HG02798 (cell line): ENCODE measurements at regions not wholly inside any gene's neighbourhood (a gene's known extent, or its start where the extent isn't known, plus 50 kb on each side); places are given as distances from the start of the nearest gene placed in this dataset.
"Not testable (repeated sequence)": the region's sequence is repeated elsewhere in the genome, so short reads cannot be mapped to it uniquely, and the experiment has no call there.

Experiments
- ATAC-seq: cut with Tn5 transposase; IDR thresholded peaks from one replicate; pipeline ENCODE4 v1.9.1; 2021; ENCODE audit warnings: mild to moderate bottlenecking; ENCODE audit not compliant: unreplicated experiment, poor library complexity

DNA sequence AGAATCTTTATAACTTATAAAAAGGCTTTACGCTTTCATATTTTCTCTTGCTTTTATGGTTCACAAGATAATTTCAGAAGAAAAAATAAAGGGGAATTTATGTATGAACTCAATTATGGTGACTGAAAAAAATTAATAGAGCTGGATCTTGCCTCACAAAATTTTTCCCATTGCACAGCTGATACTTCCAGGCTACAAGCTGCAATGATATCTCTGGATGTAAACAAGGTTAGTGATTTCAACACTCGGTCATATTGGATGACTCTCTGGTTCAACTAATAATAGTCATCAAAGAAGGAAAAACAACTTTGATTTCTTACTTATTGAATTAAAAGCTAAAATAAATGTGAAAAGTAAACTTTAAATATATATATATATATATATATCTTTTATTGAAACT is 868.0 kb downstream of the FAT4 start:
- no peak for ATAC-seq

DNA sequence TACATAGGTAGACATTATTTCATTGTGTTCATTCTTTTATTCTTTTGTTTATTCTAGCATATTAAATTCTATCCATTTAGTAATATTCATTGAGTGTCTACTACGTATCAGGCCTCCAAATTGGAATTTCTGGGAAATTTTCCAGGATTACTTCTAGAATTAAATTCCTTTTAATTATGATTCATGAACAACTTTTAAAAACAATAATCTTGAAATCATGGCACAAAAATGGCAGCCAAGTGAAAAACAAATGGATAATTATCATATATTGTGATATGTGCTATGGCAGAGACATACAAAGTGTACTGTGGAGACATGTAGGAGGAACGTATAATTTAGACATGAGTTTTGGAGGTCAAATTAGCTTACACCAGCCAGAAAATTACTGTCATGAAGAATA is 868.5 kb downstream of the FAT4 start:
- no peak for ATAC-seq

DNA sequence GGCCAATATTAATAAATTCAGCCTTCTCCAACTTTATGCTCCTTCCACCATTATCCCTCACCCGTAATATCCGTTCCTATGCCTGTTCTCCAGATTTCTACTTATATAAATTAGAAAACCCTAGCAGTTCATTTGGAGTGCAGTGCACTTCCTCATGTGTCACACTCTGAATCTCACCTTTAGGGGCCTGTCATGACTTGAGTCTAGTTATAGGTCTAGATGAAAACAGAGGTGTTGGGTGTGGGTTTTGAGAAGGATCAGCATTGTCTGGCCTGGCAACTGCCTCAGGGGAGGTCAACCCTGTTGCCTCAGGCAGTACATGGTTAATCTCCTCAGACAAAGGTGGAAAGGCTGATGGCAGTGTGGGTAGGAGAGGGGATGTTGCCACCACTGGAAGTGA is 876.8 kb downstream of the FAT4 start:
- ATAC-seq = no peak

DNA sequence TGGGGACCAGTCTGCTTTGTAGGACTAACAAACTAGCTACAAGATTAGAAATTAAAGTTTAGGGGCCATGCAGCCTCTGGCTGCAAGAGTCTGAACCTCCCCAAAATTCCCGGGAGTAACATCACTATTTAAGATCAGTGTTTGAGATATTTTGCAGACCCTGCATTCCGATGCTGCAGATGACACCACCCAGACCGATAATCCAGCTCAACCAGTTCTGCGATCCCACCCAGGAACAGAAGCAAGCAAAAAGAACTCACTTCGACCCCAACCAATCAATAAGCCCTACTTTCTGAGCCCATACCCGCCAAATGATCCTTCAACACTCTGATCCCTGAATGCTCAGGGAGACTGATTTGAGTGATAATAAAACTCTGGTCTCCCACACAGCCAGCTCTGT is 877.8 kb downstream of the FAT4 start:
- ATAC-seq = no peak

DNA sequence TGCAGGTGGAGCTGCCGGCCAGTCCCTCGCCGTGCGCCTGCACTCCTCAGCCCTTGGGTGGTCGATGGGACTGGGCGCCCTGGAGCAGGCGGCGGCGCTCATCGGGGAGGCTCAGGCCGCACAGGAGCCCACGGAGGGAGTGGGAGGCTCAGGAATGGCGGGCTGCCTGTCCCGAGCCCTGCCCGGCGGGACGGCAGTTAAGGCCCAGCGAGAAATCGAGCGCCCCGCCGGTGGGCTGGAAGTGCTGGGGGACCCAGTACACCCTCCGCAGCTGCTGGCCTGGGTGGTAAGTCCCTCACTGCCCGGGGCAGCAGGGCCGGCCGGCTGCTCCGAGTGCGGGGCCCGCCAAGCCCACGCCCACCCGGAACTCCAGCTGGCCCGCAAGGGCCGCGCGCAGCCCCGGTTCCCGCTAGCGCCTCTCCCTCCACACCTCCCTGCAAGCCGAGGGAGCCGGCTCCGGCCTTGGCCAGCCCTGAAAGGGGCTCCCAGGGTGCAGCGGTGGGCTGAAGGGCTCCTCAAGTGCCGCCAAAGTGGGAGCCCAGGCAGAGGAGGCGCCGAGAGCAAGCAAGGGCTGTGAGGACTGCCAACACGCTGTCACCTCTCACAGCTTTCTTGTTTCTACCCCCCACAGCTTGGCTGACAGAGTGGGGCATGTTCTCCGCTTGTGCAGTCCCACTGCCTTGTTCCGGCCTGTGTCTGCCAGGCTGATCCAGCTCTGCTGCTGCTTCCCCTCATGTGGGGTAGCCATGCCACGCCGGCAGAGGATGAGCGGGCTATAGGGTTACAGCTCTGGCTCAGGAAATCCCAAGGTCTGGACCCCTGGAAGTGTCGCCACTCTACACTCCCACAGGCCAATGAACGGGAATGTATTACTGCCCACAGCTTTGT is 886.7 kb downstream of the FAT4 start:
- not testable (repeated sequence) for ATAC-seq

DNA sequence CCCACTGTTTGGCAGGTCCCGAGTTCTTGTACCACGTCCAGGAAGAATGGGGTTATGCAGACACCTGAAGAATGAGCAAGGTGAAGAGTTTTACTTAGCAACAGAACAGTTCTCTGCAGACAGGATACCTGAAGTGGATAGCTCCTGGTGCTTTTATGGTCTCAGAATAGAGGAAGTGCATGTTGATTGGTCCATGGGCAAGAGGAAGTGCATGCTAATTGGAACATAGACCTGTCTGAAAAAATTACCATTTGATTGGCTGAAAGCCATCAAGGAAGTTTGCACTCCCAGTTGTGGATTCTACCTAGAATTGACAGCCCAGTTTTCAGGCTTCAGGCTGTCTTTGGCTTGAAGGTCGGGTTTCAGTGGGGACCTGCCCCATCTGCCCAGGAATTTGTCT is 887.5 kb downstream of the FAT4 start:
- ATAC-seq = no peak

DNA sequence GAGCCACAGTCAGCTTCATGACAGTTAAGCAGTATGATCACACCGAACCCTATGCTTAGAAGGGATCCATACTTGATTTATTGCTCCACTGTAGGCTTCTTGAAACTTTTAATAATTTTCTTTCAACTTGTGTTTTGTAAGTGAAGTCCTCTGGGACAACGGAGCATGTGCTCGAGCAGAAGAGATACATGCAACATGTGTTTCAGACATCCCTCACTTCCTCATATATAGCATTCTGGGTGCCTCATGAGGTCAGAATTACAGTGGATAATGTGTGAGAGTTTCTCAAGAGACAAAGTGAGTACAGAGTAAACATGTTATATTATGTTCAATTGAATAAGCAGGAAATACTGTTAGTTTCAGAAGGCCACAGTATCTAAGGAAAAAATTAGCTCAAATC is 893.2 kb downstream of the FAT4 start:
- no peak for ATAC-seq

DNA sequence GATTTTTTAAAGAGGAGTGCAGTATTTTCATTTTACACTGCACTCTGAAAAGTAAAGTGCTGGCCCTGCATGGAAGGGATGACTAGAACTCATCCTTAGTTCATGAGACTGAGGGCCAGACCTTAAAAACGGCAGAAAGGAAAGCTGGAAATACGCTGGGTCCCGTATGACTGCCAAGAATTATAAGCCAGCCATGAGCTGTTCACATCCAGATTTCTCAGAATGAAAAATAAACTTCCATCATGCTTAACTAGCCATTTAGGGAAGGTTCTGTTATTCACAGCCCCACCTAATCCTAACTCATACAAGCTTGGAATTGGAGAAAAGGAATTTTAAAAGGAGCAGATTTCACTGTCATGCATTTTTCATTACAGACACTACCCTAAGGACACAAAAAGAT is 894.4 kb downstream of the FAT4 start:
- no peak for ATAC-seq

DNA sequence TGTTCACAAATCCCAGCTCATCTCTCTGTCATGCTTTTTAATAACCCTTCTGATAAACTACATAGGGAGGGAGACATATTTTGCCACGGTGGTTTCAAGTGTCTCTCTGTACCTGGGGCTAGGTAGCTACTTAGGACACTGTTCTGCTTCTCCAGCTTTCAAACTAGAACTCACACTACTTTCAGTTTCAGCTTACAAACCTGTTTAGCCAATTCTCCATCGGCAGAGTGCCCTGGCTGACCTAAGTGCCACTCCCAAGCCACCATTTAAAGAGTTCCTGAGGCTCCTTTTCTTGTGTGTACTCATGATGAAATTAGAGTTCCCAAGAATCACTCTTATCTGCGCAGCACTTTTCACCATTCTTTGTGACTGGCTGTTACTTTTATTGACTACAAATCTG is 899.2 kb downstream of the FAT4 start:
- no peak for ATAC-seq

DNA sequence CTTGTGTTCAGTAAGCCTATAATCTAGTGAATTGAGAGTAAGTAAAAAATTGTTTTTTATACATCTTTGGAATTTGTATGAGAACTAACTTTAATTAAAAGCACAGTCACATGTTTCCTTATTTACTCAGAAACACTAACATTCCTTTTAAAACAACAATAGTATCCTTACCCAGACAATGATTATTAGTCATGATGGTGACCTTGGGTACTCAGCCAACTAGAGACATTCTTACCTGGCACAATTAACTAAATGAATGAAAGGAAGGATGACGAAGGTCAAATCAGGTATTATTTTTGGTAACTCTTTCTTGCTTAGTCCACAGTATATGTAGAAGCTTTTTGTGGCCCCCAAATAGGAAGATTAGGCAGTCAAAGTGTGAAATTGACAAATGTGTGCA is 901.0 kb downstream of the FAT4 start:
- no peak for ATAC-seq

DNA sequence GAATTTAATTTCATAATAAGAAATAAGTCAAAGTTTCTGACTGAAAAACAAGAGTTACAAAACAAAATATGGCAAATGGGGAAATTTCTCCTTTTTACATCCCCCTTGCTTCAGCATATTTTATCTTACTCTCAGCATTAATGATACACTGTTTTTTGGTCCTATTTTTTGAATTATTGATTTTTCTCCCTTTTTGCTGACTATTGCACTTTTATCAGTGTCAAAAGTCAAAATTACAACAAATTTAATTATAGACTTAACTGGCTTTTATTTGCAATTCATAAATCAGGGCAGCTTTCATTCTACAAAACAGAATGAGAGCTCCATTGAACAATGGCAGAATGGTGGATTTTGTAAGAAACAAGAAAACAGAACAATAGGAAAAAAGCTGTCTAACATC is 901.9 kb downstream of the FAT4 start:
- no peak for ATAC-seq

DNA sequence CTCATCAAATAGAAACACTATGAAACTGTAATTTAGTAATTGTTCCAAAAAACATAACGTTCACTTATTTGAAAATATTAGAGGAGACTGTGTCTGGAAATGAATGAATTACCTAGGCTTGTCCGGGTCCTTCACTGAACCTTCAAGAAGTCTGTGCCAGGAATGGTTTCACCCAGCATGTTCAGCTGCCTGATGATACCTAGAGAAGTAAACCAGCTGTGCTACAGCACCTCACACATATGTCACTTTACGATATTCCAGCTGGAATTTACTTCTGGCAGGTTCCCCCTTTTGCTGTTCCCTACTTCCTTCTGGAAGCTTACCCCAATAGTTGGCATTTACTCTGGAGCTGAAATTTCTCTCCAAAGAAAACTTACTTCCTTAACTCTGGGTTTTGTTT is 906.5 kb downstream of the FAT4 start:
- ATAC-seq = no peak

DNA sequence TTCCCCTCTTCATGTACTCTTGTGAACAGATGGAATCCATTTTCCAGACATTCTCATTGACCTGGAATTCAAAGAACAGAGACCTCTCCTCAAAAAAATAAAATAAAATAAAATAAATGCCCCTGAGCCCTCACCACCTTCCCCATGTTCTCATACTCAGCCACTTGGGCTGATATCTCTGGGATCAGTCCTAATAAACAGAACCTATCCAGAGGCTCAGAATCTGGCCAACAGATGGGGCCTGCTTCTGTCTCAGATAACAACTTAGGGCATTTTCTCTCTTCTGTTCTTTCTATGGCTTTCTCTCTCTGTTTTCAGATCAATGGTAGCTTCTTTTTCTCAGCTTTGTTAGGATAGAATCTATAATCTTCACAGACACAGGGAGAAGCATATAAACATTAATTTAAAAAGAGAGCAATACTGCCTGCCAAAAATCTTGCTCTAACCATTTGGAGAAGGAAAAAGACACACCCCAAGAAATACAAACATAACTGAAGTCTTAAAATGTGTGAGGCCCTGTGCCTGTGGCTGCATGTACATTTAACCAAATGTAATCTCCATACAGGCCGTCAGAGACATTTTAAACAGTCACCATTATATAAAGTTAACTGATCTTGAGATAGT is 907.1 kb downstream of the FAT4 start:
- ATAC-seq = no peak

DNA sequence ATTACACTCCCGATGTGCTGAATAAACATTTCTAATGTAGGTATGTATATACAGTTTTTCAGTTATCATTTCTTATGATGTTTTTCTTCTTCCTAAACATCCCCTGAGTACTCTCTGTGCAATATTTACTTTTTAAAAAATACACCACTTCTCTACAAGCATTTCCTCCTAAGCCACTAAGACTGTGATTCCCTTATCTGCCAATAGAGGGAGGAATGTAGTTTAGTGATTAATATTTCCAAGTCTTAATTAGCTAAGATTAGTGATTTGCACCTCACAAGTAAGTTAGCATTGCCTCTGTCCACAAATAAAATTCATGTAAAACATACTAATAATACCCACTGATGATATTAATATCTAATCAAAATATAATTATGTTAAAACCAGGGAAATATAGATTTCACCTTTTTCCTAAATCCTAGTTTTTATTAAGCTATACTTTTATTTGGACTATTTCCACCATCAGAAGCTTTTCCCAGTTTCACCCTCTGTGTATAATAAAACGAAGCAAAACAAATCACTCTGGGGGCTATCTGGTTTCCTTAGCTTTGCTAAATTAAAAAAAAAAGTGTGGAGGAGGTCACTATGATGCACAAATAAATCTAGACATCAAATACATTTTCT is 909.1 kb downstream of the FAT4 start:
- peak; percentile 39 for ATAC-seq

DNA sequence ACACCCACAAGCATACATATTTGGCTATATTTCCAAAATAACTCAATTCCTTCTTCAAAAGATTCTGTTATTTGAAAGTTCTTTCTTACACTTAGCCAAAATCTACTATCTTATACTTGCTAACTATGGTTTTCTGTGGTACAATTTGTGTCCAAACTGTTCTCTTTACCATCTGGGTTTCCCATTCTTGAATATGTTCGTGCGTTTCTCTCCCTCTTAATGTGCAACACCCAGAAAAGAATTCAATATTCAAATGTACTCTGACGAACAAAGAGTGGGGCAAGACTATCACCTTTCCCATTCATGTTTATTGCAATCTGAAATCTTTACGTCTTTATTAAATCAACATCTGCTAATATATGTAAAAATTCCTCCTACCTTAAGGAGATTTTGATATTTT is 912.7 kb downstream of the FAT4 start:
- no peak for ATAC-seq

DNA sequence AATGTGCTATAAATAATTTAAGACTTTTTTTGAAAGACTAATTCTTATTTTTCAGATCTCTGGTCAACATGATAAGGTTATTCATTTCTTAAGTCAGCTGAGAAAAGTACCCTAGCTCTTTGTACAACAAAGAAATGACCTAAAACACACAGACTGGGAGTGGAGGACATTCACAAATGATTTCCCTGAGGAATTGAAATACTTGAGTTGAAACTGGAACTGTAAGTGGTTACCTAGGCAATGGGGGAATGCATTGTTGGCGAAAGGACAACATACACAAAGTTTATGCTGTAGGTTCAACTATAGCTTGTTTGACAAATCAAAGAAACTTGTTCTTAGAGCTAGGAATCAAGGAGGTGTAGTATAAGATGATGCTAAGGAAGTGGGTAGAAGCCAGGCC is 915.5 kb downstream of the FAT4 start:
- ATAC-seq = no peak

DNA sequence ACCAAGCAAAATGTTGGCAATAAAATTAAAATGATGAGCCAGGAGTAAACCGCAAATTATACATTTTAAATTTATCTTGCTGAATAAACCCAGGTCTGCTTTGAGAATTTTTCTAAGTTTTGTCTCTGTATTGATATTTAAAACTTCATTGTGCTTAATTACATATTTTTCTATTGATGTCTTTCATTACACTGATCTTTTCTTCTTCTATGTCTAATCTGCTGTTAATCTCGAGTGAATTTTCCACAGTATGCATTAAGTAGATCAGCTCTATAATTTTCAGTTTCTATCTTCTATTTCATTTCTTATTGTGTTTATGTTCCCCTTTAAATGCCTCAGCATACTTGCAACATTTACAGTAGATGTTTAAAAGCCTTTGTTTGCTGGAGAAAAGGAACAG is 918.7 kb downstream of the FAT4 start:
- no peak for ATAC-seq

DNA sequence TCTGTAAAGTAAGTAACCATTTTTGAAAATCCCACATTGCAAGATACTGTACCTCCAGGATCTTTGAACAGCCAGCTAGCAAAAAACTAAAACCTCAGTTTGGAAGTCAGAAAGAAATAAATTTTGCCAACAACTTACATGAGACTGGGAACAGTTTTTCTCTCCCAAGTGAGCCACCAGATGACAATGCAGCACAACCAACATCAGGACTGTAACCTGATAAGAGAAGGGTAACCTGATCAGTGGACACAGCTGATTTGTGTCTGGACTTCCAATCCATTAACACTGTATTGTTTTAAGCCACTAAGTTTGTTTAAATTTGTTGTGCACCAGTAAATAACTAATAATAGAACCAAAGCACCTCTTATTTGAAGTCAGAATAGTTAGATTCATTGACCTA is 923.3 kb downstream of the FAT4 start:
- ATAC-seq = no peak

DNA sequence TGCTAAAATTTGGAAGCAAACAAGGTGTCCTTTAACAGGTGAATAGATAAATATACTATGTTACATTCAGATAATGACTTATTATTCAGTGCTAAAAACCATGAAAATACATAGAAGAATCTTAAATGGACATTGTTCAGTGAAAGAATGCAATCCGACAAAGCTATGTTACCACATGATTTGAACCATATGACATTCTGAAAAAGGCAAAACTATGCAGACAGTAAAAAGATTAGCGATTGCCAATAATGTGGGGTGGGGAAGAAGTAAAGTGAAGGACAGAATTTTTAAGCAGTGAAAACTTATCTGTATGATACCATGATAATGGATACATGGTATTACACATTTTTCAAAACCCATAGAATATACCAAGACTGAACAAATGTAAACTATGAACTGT is 926.9 kb downstream of the FAT4 start:
- ATAC-seq = no peak

DNA sequence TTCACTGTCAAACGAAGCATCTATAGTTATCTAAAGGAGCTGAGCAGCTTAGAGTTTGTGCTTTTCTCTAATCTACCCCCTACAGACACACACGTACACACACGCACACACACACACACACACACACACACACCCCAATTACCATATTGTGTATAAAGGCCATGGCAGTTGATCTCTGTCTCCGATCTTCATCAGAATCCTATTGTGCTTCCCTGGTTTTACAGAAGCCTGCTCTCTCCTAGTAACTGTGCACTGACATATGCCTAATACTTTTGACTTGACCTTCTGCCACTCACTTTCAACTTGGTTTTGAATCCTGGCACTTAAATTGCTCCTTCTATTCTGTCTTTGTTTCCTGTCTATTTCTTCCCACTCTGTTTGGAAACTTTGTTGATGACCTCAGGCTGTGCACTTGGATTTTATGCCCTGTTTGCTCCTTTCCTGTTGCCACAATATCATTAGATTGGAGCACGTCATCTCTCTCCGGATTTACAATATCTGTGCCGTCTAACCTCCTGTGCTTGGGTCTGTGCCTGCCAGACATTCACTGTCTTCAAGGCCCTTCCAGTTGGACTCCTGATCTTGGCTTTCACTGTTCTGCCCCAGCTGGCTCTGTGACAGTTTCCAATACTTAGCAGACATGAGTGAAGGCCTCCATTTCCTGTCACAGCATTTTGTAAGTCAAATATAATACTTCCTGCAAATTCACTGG is 928.1 kb downstream of the FAT4 start:
- ATAC-seq = no peak

DNA sequence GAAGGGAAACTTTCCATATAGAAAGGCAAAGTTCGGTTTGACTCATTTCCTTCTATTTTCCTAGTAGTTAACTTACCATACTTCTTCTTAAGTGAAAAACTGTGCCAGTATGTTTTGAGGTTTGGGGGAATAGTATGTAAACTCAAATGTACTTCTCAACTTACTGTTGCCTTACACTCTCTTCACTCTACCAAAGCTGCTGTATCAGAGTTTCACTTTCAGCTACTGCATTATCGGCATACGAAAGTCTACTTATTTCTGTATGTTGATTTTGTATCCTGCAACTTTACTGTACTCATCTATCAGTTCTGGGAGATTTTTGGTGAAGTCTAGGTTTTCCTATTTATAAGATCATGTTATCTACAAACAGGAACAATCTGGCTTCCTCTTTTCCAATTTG is 932.7 kb downstream of the FAT4 start:
- no peak for ATAC-seq
